Esophagus squamous epithelium (tissue), 4 donors: ENCODE measurements at regions not wholly inside any gene's neighbourhood (a gene's known extent, or its start where the extent isn't known, plus 50 kb on each side); places are given as distances from the start of the nearest gene placed in this dataset.

Experiments
- POLR2A ChIP-seq, 4 donors: fragments of 450-650 bp; IDR thresholded peaks; one replicate each; pipeline ENCODE4 v1.6.1; 2017; ENCODE audit warnings: antibody characterized with exemption in 4 of 4, mild to moderate bottlenecking in 4 of 4, moderate library complexity in 3 of 4
- TF ChIP-seq, protein P1 (sequence below), 6 experiments: fragments of 450-650 bp in 4 of 6; fragments of 200-600 bp in 2 of 6; sonication (generic) in 2 of 6; IDR thresholded peaks; one replicate each; pipeline ENCODE4 v1.5.1; 2016 to 2019; ENCODE audit warnings: antibody characterized with exemption in 6 of 6, mild to moderate bottlenecking in 4 of 6, moderate library complexity in 4 of 6

DNA sequence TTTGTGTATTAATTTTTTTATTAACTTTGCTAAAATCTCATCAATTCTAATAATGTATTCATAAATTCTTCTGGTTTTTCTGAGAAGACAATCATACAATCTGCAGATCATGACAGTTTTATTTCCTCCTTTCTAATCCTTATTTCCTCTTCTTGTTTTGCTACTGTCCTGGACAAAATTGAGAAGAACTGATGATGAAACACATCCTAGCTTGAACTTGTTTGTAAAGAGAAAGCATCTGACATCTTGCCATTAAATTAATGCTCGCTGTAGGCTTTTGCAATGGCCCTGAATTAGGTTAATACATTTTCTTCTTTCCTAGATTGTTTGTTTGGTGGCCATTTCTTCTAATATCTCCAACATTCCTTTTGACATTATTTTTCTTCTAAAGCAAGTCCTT, 110.9 kb upstream of the TPM1 start:
- TF ChIP-seq, protein P1, sequence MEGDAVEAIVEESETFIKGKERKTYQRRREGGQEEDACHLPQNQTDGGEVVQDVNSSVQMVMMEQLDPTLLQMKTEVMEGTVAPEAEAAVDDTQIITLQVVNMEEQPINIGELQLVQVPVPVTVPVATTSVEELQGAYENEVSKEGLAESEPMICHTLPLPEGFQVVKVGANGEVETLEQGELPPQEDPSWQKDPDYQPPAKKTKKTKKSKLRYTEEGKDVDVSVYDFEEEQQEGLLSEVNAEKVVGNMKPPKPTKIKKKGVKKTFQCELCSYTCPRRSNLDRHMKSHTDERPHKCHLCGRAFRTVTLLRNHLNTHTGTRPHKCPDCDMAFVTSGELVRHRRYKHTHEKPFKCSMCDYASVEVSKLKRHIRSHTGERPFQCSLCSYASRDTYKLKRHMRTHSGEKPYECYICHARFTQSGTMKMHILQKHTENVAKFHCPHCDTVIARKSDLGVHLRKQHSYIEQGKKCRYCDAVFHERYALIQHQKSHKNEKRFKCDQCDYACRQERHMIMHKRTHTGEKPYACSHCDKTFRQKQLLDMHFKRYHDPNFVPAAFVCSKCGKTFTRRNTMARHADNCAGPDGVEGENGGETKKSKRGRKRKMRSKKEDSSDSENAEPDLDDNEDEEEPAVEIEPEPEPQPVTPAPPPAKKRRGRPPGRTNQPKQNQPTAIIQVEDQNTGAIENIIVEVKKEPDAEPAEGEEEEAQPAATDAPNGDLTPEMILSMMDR (IDR thresholded peaks at IDR 0.05): no peak
- no peak for TF ChIP-seq POLR2A (IDR thresholded peaks at IDR 0.05)
